ENCODE measurements at regions not wholly inside any gene's neighbourhood (a gene's known extent, or its start where the extent isn't known, plus 50 kb on each side); places are given as distances from the start of the nearest gene placed in this dataset.

GRCh38 chr13:50668691-50669271 is 174.7 kb downstream of the DLEU7 start:
- DNase-seq, result peak; percentile 12

- DNase-seq, result no peak
These were observed 173.2 kb downstream of the DLEU7 start for GRCh38 chr13:50670272-50670671.

DNA sequence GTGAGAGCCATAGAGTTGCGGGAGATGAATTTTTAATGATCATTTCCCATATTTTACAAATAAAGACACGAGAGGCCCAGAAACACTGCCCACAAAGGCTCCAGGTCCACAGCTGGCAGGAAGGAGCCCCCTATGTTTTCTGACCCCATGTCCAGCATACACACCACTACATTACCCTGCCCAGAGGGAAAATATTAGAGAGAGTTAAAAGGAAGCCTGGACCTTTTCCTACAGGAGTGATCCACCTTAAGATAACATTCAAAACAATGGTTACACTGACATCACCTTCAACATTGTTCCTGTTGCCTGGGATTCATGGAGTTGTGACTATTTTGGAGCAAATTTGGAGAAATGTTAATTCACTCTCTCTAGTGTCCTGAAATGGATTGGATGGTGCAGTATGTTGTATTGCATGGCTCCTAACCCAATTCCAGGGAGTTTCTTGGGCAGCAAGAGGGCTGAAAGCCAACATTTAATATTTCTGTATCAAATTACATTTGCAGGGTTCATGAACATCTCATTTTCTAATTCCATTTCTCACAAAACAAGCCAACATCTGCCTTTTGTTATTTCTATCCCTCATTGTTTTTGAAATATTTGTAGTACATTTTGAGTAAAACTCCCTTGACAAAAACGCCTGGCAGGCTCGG is 172.5 kb downstream of the DLEU7 start:
- DNase-seq, result no peak

GRCh38 chr13:50671497-50671850 is 172.0 kb downstream of the DLEU7 start:
- DNase-seq, result no peak

- no peak for DNase-seq
These were observed 171.5 kb downstream of the DLEU7 start for GRCh38 chr13:50672025-50672424.

GRCh38 chr13:50675651-50676050 is 167.8 kb downstream of the DLEU7 start:
- no peak for DNase-seq

GRCh38 chr13:50676602-50677001 is 166.9 kb downstream of the DLEU7 start:
- no peak for DNase-seq

- no peak for DNase-seq
These were observed 166.2 kb downstream of the DLEU7 start for GRCh38 chr13:50677258-50677657.

DNA sequence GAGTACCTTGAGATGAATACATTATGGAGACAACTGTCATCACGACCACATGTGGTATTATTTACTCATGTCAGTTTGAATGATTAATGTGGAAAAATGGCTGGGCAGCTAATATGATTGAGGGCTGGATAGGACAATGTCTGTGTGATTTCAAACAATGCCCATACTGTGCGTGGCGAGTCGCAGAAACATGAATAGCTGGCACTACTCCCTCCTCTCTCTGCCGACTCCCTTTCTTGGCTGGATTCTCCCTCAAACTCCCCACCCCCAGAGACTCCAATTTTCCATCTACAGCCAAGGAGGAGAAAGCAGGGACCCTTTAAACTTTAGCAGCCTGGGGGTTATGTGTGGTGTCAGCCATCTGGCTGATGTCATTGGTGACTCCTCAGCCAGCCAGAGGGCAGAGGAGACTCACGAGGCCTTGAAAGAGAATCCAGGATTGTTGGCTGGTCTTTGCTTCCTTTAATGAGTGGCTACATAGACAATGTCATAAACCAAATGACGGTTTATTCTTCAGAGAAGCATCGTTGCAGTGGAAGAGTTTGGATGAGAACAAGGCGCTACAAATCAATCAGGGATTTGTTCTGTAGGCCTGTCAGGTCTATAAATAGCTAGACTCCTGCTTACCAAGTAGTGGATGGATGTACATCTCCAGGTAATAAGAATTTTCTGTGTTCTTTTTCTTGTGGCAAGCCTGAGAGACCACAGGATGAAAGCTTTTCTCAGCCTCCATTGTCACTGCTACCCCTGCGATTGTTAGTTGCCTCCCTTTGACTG is 165.6 kb downstream of the DLEU7 start:
- no peak for DNase-seq

- no peak for DNase-seq
These were observed 164.9 kb downstream of the DLEU7 start for GRCh38 chr13:50678464-50679162.

GRCh38 chr13:50679321-50679720 is 164.2 kb downstream of the DLEU7 start:
- no peak for DNase-seq

- DNase-seq, result no peak
These were observed 161.5 kb downstream of the DLEU7 start for GRCh38 chr13:50682002-50682401.

DNA sequence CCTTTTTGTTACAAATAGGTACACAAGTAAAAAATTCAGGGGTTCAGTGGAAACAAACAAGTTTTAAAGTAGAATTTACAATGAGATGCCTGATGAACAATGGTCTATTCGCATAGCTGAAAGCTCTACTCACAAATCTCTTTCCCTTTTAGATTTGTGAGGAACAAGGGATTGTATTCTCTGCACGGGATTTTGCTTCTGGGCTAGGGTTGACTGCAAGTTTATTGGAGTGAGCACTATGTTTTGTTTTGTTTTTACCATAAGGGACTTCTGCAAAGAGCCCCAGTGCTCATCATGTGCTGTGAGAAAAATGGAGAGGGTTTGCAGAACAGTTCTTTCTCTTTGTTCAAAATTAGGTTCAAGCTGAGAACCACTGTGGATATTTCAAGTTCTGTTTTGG is 160.5 kb downstream of the DLEU7 start:
- DNase-seq, result no peak

GRCh38 chr13:50684366-50684765 is 159.1 kb downstream of the DLEU7 start:
- DNase-seq, result no peak

DNA sequence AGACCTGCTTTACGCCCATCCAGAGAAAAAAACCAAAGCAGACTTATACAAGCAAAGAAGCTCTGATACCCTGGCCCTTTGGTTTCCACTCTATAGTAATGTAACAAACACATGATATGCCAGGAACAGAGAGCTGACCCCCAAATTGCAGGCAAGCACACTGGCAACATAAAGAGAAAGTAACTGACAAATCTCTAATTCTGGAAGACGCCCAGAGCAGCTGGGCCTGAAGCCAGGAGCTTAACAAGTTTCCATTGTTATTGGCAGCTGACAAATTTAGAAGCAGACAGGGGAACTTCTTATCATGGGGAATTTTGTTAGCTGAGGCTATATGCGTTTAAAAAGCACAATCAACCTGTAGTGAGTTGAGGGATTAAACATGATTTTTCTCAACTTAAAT is 158.0 kb downstream of the DLEU7 start:
- peak; percentile 73 for DNase-seq

DNA sequence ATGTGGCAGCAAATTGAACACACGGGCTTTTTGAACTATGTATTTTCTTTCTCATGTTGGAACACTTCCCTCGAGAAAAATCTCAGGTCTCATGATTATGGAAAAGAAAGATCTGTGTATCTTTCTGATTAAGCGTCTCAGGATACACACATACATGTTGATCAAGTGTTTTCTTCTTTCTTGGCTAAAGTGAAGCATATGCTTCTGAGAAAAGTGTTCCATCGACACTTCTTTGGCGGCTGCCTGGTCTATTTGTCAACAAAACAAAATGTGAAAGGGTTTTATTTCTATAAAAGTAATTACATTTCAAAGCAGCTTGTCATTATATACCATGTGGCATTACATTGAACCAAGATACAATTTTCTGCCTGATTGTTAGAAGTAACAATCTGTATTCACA is 157.5 kb downstream of the DLEU7 start:
- no peak for DNase-seq

- no peak for DNase-seq
These were observed 156.9 kb downstream of the DLEU7 start for GRCh38 chr13:50686551-50686950.

DNA sequence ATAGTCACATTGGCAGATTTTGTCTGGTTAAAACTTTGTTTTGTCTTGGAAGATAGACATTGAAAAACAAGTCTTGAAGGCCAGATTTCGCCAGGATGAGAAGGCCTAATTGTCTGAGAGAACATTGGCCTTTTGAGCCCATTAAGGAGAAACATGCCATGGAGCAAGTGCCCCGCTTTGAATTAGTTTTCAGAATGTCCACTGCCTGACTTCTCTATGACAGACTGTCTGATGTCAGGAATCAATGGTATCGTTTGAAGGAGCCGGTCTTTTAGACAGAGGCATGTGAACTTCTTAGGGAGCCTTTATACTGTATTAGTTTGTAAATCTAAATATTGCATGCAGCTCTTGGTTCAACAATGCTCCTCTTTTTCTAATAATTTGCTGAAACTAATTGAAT is 155.9 kb downstream of the DLEU7 start:
- DNase-seq, result no peak

- DNase-seq, result no peak
These were observed 153.5 kb downstream of the DLEU7 start for GRCh38 chr13:50690006-50690405.

DNA sequence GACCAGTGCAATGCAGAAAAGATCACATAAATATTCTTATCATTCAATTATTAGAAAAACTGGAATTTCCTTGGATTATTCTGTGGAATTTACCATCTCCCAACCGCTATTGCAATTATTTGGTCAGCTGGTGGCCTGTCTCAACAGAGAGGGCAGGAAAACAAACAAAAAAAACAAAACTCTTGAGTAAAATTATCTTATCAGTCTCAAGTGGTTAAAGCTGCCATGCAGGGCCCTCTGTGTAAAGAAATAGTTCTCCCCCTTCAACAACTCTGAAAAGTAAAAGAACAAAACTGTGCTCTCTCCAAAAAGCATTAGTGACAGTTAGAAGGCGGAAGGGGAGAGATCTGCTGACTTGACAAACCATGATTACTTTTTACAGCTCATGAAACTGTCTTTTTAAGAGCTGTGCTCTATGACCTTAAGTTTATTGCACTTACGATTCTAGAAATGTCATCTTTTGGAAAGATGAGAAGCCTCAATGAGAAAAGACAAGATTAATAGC is 152.3 kb downstream of the DLEU7 start:
- DNase-seq, result no peak

DNA sequence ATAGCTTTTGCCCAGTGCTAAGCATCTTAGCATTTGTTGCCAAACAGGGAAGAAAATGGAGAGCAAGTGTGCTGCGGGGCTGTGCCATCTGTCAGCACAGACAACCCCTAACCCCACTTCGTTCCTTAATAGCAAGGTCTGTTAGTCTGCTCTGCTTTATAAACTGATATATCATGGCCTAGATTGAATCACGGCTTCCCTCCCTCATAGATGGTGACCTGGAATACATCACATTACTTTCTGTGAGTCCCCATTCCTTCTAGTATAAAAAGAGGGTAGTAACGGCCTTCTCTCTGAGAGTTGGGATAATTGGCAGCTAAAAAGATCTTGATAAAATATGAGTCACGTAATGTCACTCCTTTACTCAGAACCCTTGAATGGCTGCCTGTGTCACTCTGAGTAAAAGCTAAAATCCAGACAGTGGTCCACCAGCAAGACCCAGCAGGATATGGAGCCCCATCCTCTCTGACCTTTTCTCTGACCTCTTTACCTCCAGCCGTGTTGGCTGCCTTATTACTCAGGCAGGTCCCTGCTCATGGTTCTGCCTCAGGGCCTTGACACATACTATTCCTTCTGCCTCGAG is 151.7 kb downstream of the DLEU7 start:
- no peak for DNase-seq

GRCh38 chr13:50692396-50692915 is 151.0 kb downstream of the DLEU7 start:
- no peak for DNase-seq

GRCh38 chr13:50693727-50694126 is 149.8 kb downstream of the DLEU7 start:
- no peak for DNase-seq
